Prostate gland (tissue), 2 donors: ENCODE measurements at regions not wholly inside any gene's neighbourhood (a gene's known extent, or its start where the extent isn't known, plus 50 kb on each side); places are given as distances from the start of the nearest gene placed in this dataset.

Experiments used
- DNase-seq: peaks from one replicate; pipeline ENCODE4 v3.0.0-alpha.2; 2019; ENCODE audit warnings: low spot score
- H3K27ac ChIP-seq, 2 donors: fragments of 200-600 bp; sonication (generic); 2 replicates each; pipeline ENCODE4 v1.5.1; 2017 to 2019
- H3K27me3 ChIP-seq: fragments of 200-600 bp; sonication (generic); replicated peaks from 2 replicates; pipeline ENCODE4 v1.5.1; 2019; ENCODE audit not compliant: insufficient read depth
- H3K36me3 ChIP-seq, 2 donors: fragments of 200-600 bp; sonication (generic); 1 replicate in 1 of 2; 2 replicates in 1 of 2; pipeline versions ENCODE4 v1.5.1 to v1.8.1; 2017 to 2019
- H3K4me1 ChIP-seq: fragments of 200-600 bp; sonication (generic); replicated peaks from 2 replicates; pipeline ENCODE4 v1.5.1; 2019
- H3K4me3 ChIP-seq, 2 donors: fragments of 200-600 bp; sonication (generic); 2 replicates each; pipeline ENCODE4 v1.5.1; 2017 to 2019
- H3K9me3 ChIP-seq: fragments of 200-600 bp; sonication (generic); 2 replicates; pipeline ENCODE4 v1.5.1; 2017
- POLR2A ChIP-seq: fragments of 450-650 bp; IDR thresholded peaks from one replicate; pipeline ENCODE4 v1.6.1; 2016; ENCODE audit warnings: antibody characterized with exemption, mild to moderate bottlenecking
- POLR2AphosphoS5 ChIP-seq: sonication (generic); formaldehyde crosslinking; IDR thresholded peaks from one replicate; pipeline ENCODE4 v1.6.1; 2017; ENCODE audit warnings: antibody characterized with exemption
- WGBS: methylation state at CpG from one replicate; pipeline ENCODE4 v1.1.5; 2018; 5-methylcytosine and 5-hydroxymethylcytosine counted together
- intact Hi-C: fragments of 100-400 bp; cut with DNase I; formaldehyde crosslinking; loops from one replicate; pipeline ENCODE4 v1.14.2; 2022
- TF ChIP-seq, protein P1 (sequence below), 4 experiments: fragments of 200-600 bp in 2 of 4; fragments of 450-650 bp in 2 of 4; sonication (generic) in 2 of 4; IDR thresholded peaks; 1 replicate in 3 of 4; 2 replicates in 1 of 4; pipeline ENCODE4 v1.5.1; 2016 to 2019; ENCODE audit warnings: antibody characterized with exemption in 4 of 4, mild to moderate bottlenecking in 2 of 4, moderate library complexity in 2 of 4

DNA sequence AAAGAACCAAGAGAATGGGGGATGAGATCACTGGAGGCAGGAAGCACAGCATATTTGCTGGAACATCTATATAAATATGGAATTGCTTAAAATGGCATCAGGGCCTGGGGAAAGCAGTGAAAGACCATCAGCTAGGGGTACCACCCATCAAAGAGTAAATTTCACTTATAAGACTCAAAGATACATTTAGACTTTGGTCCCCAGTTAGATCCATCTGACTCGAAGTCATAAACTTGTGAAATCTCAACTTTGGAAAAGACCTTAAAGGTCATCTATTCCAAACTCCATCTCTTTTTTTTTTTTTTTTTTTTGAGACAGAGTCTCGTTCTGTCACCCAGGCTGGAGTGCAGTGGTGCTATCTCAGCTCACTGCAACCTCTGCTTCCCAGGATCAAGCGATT lies 109.8 kb downstream of the UNC5CL start:
- Histone ChIP-seq H3K9me3 (no peaks in the 10 kb centered on the region), H3K4me1 (no peaks in the 10 kb centered on the region), H3K36me3 (no peaks in the 10 kb centered on the region), H3K4me3 (no peak overlapping the region), H3K27me3 (no peaks in the 10 kb centered on the region), H3K27ac (no peak overlapping the region)
- intact Hi-C loops = no loop called here
- DNase-seq = no peak
- no peak for TF ChIP-seq POLR2AphosphoS5
- TF ChIP-seq POLR2A = no peak
- TF ChIP-seq, protein P1, sequence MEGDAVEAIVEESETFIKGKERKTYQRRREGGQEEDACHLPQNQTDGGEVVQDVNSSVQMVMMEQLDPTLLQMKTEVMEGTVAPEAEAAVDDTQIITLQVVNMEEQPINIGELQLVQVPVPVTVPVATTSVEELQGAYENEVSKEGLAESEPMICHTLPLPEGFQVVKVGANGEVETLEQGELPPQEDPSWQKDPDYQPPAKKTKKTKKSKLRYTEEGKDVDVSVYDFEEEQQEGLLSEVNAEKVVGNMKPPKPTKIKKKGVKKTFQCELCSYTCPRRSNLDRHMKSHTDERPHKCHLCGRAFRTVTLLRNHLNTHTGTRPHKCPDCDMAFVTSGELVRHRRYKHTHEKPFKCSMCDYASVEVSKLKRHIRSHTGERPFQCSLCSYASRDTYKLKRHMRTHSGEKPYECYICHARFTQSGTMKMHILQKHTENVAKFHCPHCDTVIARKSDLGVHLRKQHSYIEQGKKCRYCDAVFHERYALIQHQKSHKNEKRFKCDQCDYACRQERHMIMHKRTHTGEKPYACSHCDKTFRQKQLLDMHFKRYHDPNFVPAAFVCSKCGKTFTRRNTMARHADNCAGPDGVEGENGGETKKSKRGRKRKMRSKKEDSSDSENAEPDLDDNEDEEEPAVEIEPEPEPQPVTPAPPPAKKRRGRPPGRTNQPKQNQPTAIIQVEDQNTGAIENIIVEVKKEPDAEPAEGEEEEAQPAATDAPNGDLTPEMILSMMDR (IDR thresholded peaks at IDR 0.05) = no peak
- WGBS = 93% methylated on average over 3 of the region's 3 CpGs

DNA sequence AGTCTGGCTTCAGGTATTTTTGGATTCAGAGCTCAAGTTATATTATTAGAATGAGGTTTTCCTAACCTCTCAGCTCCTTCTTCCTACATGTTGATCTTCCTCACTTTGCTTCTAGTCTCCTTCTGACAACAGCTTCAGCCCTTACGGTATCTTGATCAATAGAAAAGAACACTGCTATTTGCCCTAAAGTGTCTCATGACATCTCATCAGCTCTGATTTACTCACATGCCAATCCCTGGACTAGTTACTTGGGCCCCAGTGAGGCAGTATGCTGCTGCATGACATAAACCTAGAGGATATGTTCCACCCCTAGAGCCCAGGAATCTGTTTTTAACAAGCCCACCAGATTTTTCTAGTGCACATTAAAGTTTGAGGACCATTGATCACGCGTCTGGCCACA lies 110.3 kb downstream of the UNC5CL start:
- WGBS = 79% methylated on average over 3 of the region's 3 CpGs
- peak; percentile 79 for TF ChIP-seq POLR2AphosphoS5
- TF ChIP-seq POLR2A = no peak
- Histone ChIP-seq H3K4me3 (no peak overlapping the region), H3K36me3 (no peaks in the 10 kb centered on the region), H3K27ac (no peak overlapping the region), H3K4me1 (no peaks in the 10 kb centered on the region), H3K27me3 (no peaks in the 10 kb centered on the region), H3K9me3 (no peaks in the 10 kb centered on the region)
- intact Hi-C loops = no loop called here
- DNase-seq = peak; percentile 18

DNA sequence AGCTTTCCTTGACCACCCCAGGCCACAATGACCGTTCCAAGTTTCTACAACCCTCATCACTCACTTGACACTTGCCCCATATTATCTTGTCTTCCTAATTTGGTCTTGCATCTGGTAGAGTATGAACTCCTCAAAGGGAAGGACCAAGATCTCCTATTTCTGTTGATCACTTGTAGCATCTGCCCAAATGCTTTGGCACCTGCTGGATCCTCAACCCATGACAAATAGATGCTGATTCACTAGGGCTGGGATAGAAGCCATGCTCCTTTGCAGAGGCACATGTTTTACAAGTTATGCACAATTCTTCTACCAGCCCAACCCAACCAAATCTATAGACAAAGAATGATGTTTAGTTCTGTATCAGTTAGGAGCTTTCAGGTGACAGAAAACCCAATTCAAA lies 110.7 kb downstream of the UNC5CL start:
- Histone ChIP-seq H3K9me3 (no peaks in the 10 kb centered on the region), H3K4me1 (no peaks in the 10 kb centered on the region), H3K4me3 (no peak overlapping the region), H3K27me3 (no peaks in the 10 kb centered on the region), H3K36me3 (no peaks in the 10 kb centered on the region), H3K27ac (no peak overlapping the region)
- no peak for DNase-seq
- TF ChIP-seq POLR2AphosphoS5 (no peak), POLR2A (no peak)
- TF ChIP-seq, protein P1 (IDR thresholded peaks at IDR 0.05) = no peak
- intact Hi-C loops = no loop called here
- 75% methylated on average over 1 of the region's 1 CpG for WGBS

DNA sequence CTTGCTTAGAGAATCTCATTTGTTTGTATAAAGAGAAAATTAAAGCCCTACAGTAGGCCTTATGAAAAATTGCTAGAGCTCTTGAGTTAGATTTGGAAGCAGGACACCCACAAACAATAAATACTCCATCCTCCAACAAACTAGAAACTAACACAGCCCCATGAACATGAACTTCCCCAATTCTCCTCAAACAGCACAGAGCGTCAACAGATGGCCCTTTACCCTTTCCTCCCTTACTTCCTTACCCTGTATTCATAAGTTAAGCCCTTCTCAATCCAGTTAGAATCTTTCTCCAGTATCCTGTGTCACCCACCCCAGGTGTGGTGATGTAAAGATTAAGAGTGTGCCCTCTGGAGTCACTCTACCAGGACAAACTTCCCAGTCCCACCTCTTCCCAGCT lies 113.7 kb downstream of the UNC5CL start:
- Histone ChIP-seq H3K9me3 (no peaks in the 10 kb centered on the region), H3K27me3 (no peaks in the 10 kb centered on the region), H3K4me3 (no peak overlapping the region), H3K4me1 (no peaks in the 10 kb centered on the region), H3K27ac (no peak overlapping the region), H3K36me3 (no peaks in the 10 kb centered on the region)
- intact Hi-C loops = no loop called here
- DNase-seq = no peak
- no peak for TF ChIP-seq POLR2A
- TF ChIP-seq POLR2AphosphoS5 = no peak
- TF ChIP-seq, protein P1 (IDR thresholded peaks at IDR 0.05) = no peak
- 93% methylated on average over 1 of the region's 1 CpG for WGBS

DNA sequence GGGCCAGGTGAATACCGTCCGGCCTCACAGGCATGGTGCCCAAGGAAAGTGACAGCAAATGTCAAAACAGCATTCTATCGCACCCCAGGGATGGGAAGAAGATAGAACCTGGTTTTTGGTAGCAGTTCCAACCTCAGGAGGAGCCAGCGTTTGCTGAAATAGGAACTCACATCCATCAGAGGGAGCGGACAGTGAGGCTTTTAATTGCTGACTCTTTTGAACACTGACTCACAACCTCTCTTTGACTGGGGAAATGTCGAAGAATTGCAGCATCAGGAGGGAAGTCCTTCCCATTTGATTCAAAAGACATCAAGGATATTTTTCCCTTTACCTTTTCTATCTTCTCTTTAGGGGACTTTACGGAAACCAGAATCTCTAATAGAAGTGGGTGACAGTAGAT lies 114.2 kb downstream of the UNC5CL start:
- no peak for DNase-seq
- intact Hi-C loops = no loop called here
- Histone ChIP-seq H3K27me3 (no peaks in the 10 kb centered on the region), H3K4me1 (no peaks in the 10 kb centered on the region), H3K27ac (no peak overlapping the region), H3K9me3 (no peaks in the 10 kb centered on the region), H3K4me3 (no peak overlapping the region), H3K36me3 (no peaks in the 10 kb centered on the region)
- no peak for TF ChIP-seq POLR2A
- TF ChIP-seq, protein P1 (IDR thresholded peaks at IDR 0.05) = no peak
- no peak for TF ChIP-seq POLR2AphosphoS5
- 80% methylated on average over 7 of the region's 7 CpGs for WGBS
